Fibroblast of lung (primary cell): ENCODE measurements at regions not wholly inside any gene's neighbourhood (a gene's known extent, or its start where the extent isn't known, plus 50 kb on each side); places are given as distances from the start of the nearest gene placed in this dataset.

ENCODE experiments used
- DNase-seq, 2 donors: peaks; one replicate each; pipeline versions ENCODE4 v3.0.0 to v3.0.0-alpha.2; 2010; ENCODE audit warnings: low read depth in 2 of 2
- H2AFZ ChIP-seq: 2 replicates; pipeline ENCODE4 v1.5.1; 2012; ENCODE audit warnings: low read length, control low read depth, inconsistent platforms
- H3K27ac ChIP-seq: 2 replicates; pipeline ENCODE4 v1.5.1; 2011; ENCODE audit warnings: low read length, control low read depth; ENCODE audit not compliant: insufficient read depth
- H3K27me3 ChIP-seq: 2 replicates; pipeline ENCODE4 v1.5.1; 2011; ENCODE audit warnings: mild to moderate bottlenecking, low read length; ENCODE audit not compliant: control insufficient read depth, insufficient read depth
- H3K36me3 ChIP-seq: 2 replicates; pipeline ENCODE4 v1.5.1; 2011; ENCODE audit warnings: low read length; ENCODE audit not compliant: control insufficient read depth, insufficient read depth
- H3K4me1 ChIP-seq: 2 replicates; pipeline ENCODE4 v1.5.1; 2011; ENCODE audit warnings: low read length; ENCODE audit not compliant: control insufficient read depth, insufficient read depth; ENCODE audit errors: extremely low read depth
- H3K4me2 ChIP-seq: 2 replicates; pipeline ENCODE4 v1.5.1; 2011; ENCODE audit warnings: low read length, control low read depth; ENCODE audit not compliant: insufficient read depth; ENCODE audit errors: extremely low read depth
- H3K4me3 ChIP-seq, 4 experiments: fragments of 200-600 bp in 1 of 4; sonication (generic) in 1 of 4; replicated peaks in 1 of 4; 2 replicates each; pipeline ENCODE4 v1.5.1; 2011 to 2016; ENCODE audit warnings: low read length in 4 of 4, low read depth in 3 of 4, mild to moderate bottlenecking in 3 of 4, control low read depth in 2 of 4, inconsistent platforms in 1 of 4, mixed read lengths in 1 of 4; ENCODE audit not compliant: insufficient read depth in 1 of 4; ENCODE audit errors: control extremely low read depth in 1 of 4
- H3K79me2 ChIP-seq: 2 replicates; pipeline ENCODE4 v1.5.1; 2012; ENCODE audit warnings: mild to moderate bottlenecking, low read length, inconsistent platforms; ENCODE audit not compliant: control insufficient read depth, insufficient read depth
- H3K9ac ChIP-seq: 2 replicates; pipeline ENCODE4 v1.5.1; 2011; ENCODE audit warnings: mild to moderate bottlenecking, low read length, control low read depth; ENCODE audit not compliant: insufficient read depth
- H3K9me3 ChIP-seq: 2 replicates; pipeline ENCODE4 v1.5.1; 2012; ENCODE audit warnings: low read depth, low read length; ENCODE audit not compliant: control insufficient read depth, insufficient read depth
- H4K20me1 ChIP-seq: 2 replicates; pipeline ENCODE4 v1.5.1; 2011; ENCODE audit warnings: low read length; ENCODE audit not compliant: control insufficient read depth, insufficient read depth; ENCODE audit errors: extremely low read depth
- CTCF ChIP-seq, 2 donors: IDR thresholded peaks in 1 of 2; conservative IDR thresholded peaks in 1 of 2; 1 replicate in 1 of 2; 2 replicates in 1 of 2; pipeline ENCODE4 v1.5.1; 2011 to 2012; ENCODE audit warnings: low read length in 2 of 2, control low read depth in 1 of 2, inconsistent platforms in 1 of 2, low read depth in 1 of 2, mild to moderate bottlenecking in 1 of 2
- EZH2 ChIP-seq: IDR thresholded peaks from 2 replicates; pipeline ENCODE4 v1.5.1; 2012; ENCODE audit warnings: low read length, control low read depth, mild to moderate bottlenecking; ENCODE audit errors: missing control alignments

GRCh38 chr1:185486346-185486745 is 169.3 kb upstream of the IVNS1ABP start:
- H3K27ac ChIP-seq, result no peak overlapping the region
- TF ChIP-seq EZH2 (no peak), CTCF (conservative IDR thresholded peaks at IDR 0.05 in 1 of 2, IDR thresholded peaks at IDR 0.05 in 1 of 2; ENCODE audit: low read depth in 1 of 2, low read length in 2 of 2) (no peak)
- no peaks in the 10 kb centered on the region for H4K20me1 ChIP-seq
- no peaks in the 10 kb centered on the region for H3K27me3 ChIP-seq
- H3K4me2 ChIP-seq, result no peak overlapping the region
- DNase-seq, result no peak
- H3K4me1 ChIP-seq, result no peaks in the 10 kb centered on the region
- no peak overlapping the region for H3K9ac ChIP-seq
- H2AFZ ChIP-seq, result no peak overlapping the region
- no peaks in the 10 kb centered on the region for H3K9me3 ChIP-seq
- H3K36me3 ChIP-seq, result no peaks in the 10 kb centered on the region
- H3K4me3 ChIP-seq, result no peak overlapping the region
- H3K79me2 ChIP-seq, result no peaks in the 10 kb centered on the region

GRCh38 chr1:185483664-185484450 is 166.8 kb upstream of the IVNS1ABP start:
- Histone ChIP-seq H3K4me2 (no peak overlapping the region), H3K79me2 (no peaks in the 10 kb centered on the region), H3K9ac (no peak overlapping the region)

GRCh38 chr1:185483217-185483616 is 166.2 kb upstream of the IVNS1ABP start:
- H2AFZ ChIP-seq, result no peak overlapping the region
- no peaks in the 10 kb centered on the region for H3K4me1 ChIP-seq
- DNase-seq, result no peak
- no peaks in the 10 kb centered on the region for H3K27me3 ChIP-seq
- H3K4me2 ChIP-seq, result no peak overlapping the region
- no peak overlapping the region for H3K27ac ChIP-seq
- no peaks in the 10 kb centered on the region for H3K79me2 ChIP-seq
- no peaks in the 10 kb centered on the region for H4K20me1 ChIP-seq
- H3K4me3 ChIP-seq, result no peak overlapping the region
- TF ChIP-seq EZH2, result no peak
- no peak for TF ChIP-seq CTCF (conservative IDR thresholded peaks at IDR 0.05 in 1 of 2, IDR thresholded peaks at IDR 0.05 in 1 of 2; ENCODE audit: low read depth in 1 of 2, low read length in 2 of 2)
- H3K36me3 ChIP-seq, result no peaks in the 10 kb centered on the region
- H3K9ac ChIP-seq, result no peak overlapping the region
- no peaks in the 10 kb centered on the region for H3K9me3 ChIP-seq

More at GRCh38 chr1:185483664-185484450, 166.8 kb upstream of the IVNS1ABP start:
- Histone ChIP-seq H3K36me3 (no peaks in the 10 kb centered on the region), H4K20me1 (no peaks in the 10 kb centered on the region), H3K4me3 (no peak overlapping the region), H3K9me3 (no peaks in the 10 kb centered on the region), H3K27me3 (no peaks in the 10 kb centered on the region), H3K27ac (no peak overlapping the region), H3K4me1 (no peaks in the 10 kb centered on the region), H2AFZ (peak overlapping the region; percentile 1)
- DNase-seq, result peak; percentile 43 to 90
- TF ChIP-seq EZH2 (no peak), CTCF (conservative IDR thresholded peaks at IDR 0.05 in 1 of 2, IDR thresholded peaks at IDR 0.05 in 1 of 2; ENCODE audit: low read depth in 1 of 2, low read length in 2 of 2) (no peak)
